Gastroesophageal sphincter (tissue), 4 donors: ENCODE measurements at regions not wholly inside any gene's neighbourhood (a gene's known extent, or its start where the extent isn't known, plus 50 kb on each side); places are given as distances from the start of the nearest gene placed in this dataset.

Experiments
- ATAC-seq: fragments of 150-250 bp; one replicate; pipeline ENCODE4 v1.9.1; 2016; ENCODE audit warnings: mild to moderate bottlenecking, moderate library complexity
- H3K27ac ChIP-seq, 4 donors: fragments of 200-600 bp; sonication (generic) in 3 of 4; 1 replicate in 3 of 4; 2 replicates in 1 of 4; pipeline ENCODE4 v1.5.1; 2016 to 2019
- H3K27me3 ChIP-seq: fragments of 200-600 bp; sonication (generic); one replicate; pipeline ENCODE4 v1.5.1; 2019
- H3K36me3 ChIP-seq, 2 donors: fragments of 200-600 bp; sonication (generic); one replicate each; pipeline ENCODE4 v1.5.1; 2019; ENCODE audit warnings: control low read depth in 1 of 2
- H3K4me1 ChIP-seq, 3 donors: fragments of 200-600 bp; sonication (generic); 1 replicate in 2 of 3; 2 replicates in 1 of 3; pipeline ENCODE4 v1.5.1; 2016 to 2019; ENCODE audit warnings: control low read depth in 2 of 3
- H3K4me3 ChIP-seq, 2 donors: fragments of 200-600 bp; sonication (generic); one replicate each; pipeline ENCODE4 v1.5.1; 2019; ENCODE audit warnings: mild to moderate bottlenecking in 1 of 2, moderate library complexity in 1 of 2
- H3K9me3 ChIP-seq, 3 donors: fragments of 200-600 bp; sonication (generic); one replicate each; pipeline ENCODE4 v1.5.1; 2017 to 2019; ENCODE audit warnings: control low read depth in 2 of 3
- EP300 ChIP-seq: sonication (generic); formaldehyde crosslinking; IDR thresholded peaks from one replicate; pipeline ENCODE4 v1.6.1; 2017; ENCODE audit warnings: antibody characterized with exemption, mild to moderate bottlenecking
- POLR2A ChIP-seq, 2 donors: fragments of 450-650 bp; IDR thresholded peaks; one replicate each; pipeline ENCODE4 v1.6.1; 2017; ENCODE audit warnings: antibody characterized with exemption in 2 of 2, mild to moderate bottlenecking in 2 of 2, moderate library complexity in 1 of 2
- POLR2AphosphoS5 ChIP-seq: sonication (generic); formaldehyde crosslinking; IDR thresholded peaks from one replicate; pipeline ENCODE4 v1.6.1; 2017; ENCODE audit warnings: antibody characterized with exemption
- WGBS, 2 donors: methylation state at CpG; one replicate each; pipeline ENCODE4 v1.1.5; 2018; ENCODE audit warnings: low coverage in 1 of 2; 5-methylcytosine and 5-hydroxymethylcytosine counted together
- TF ChIP-seq, protein P1 (sequence below), 4 experiments: fragments of 200-600 bp in 2 of 4; fragments of 450-650 bp in 2 of 4; sonication (generic) in 1 of 4; IDR thresholded peaks; one replicate each; pipeline ENCODE4 v1.5.1; 2017 to 2019; ENCODE audit warnings: antibody characterized with exemption in 4 of 4, mild to moderate bottlenecking in 2 of 4, moderate library complexity in 2 of 4

DNA sequence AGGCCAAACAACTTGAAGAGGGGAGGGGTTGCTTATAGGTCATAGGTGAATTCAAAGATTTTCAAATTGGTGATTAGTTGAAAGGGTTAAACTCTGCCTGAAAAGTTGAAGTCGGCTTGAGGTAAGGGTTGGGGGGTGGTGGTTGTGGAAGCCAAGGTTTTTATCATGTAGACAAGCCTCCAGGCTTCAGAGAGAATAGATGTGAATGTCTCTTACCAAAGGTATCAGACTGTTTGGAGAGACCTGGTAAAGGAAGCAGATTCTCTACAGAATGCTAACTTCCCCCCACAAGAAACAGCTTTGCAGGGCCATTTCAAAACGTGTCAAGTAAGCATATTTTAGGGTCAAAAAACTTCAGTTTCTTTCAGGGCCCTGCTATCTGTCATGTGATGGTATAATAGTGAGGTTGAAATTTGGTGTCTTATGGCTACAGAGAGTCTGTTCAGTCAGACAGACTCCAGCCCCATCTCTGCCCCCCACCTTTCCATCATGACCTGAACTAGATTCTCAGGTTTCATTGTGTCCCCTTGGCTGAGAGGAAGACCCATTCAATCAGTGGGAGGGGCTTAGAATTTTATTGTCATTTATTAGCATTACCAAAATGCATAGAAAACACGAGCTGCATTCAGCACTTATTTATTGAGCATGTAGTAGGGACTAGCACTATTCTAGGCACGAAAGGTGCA lies 136.5 kb downstream of the MAP3K7 start:
- WGBS, 2 donors: 45 to 56% methylated on average over 4 of the region's 4 CpGs
- H3K36me3 ChIP-seq: no peaks in the 10 kb centered on the region
- H3K27me3 ChIP-seq: no peaks in the 10 kb centered on the region
- H3K27ac ChIP-seq: no peak overlapping the region
- ATAC-seq: no peak
- no peak overlapping the region for H3K4me3 ChIP-seq
- H3K9me3 ChIP-seq: no peaks in the 10 kb centered on the region
- H3K4me1 ChIP-seq: no peaks in the 10 kb centered on the region
- TF ChIP-seq, protein P1, sequence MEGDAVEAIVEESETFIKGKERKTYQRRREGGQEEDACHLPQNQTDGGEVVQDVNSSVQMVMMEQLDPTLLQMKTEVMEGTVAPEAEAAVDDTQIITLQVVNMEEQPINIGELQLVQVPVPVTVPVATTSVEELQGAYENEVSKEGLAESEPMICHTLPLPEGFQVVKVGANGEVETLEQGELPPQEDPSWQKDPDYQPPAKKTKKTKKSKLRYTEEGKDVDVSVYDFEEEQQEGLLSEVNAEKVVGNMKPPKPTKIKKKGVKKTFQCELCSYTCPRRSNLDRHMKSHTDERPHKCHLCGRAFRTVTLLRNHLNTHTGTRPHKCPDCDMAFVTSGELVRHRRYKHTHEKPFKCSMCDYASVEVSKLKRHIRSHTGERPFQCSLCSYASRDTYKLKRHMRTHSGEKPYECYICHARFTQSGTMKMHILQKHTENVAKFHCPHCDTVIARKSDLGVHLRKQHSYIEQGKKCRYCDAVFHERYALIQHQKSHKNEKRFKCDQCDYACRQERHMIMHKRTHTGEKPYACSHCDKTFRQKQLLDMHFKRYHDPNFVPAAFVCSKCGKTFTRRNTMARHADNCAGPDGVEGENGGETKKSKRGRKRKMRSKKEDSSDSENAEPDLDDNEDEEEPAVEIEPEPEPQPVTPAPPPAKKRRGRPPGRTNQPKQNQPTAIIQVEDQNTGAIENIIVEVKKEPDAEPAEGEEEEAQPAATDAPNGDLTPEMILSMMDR (IDR thresholded peaks at IDR 0.05): no peak

GRCh38 chr6:90449311-90449710 lies 137.6 kb downstream of the MAP3K7 start:
- no peak for TF ChIP-seq POLR2A (IDR thresholded peaks at IDR 0.05)
- TF ChIP-seq POLR2AphosphoS5: no peak
- no peak for TF ChIP-seq EP300
- TF ChIP-seq, protein P1 (IDR thresholded peaks at IDR 0.05): no peak
- Histone ChIP-seq H3K27ac (no peak overlapping the region), H3K9me3 (no peaks in the 10 kb centered on the region), H3K4me3 (no peak overlapping the region), H3K4me1 (no peaks in the 10 kb centered on the region), H3K27me3 (no peaks in the 10 kb centered on the region), H3K36me3 (no peaks in the 10 kb centered on the region)
- ATAC-seq: no peak
- 84 to 95% methylated on average over 4 to 5 of the region's 5 CpGs for WGBS, 2 donors

DNA sequence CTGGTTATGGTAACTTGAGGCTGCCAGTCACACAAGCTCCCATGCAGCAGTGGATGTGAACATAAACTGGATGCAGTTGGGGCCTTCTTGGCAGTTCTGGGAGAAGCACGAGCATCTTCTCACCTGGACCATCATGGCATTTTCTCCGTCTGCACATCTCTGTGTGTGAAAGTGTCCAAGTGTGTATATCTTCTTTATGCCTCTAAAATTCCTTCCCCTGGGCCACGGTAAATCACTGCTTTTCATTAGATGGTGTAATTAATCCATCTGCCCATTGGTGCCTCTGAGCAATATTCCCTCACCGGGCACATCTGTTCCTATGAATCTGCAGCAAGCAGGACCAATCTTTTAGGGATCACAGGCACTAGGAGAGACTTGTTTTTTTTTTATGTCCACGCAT lies 138.0 kb downstream of the MAP3K7 start:
- no peak for ATAC-seq
- H3K36me3 ChIP-seq: no peaks in the 10 kb centered on the region
- H3K27ac ChIP-seq: no peak overlapping the region
- WGBS, 2 donors: 86 to 91% methylated on average over 4 of the region's 5 CpGs
- TF ChIP-seq POLR2A (IDR thresholded peaks at IDR 0.05) (no peak), EP300 (no peak), POLR2AphosphoS5 (no peak)
- TF ChIP-seq, protein P1 (IDR thresholded peaks at IDR 0.05): no peak
- H3K4me1 ChIP-seq: no peaks in the 10 kb centered on the region
- no peaks in the 10 kb centered on the region for H3K27me3 ChIP-seq
- no peak overlapping the region for H3K4me3 ChIP-seq
- H3K9me3 ChIP-seq: no peaks in the 10 kb centered on the region

DNA sequence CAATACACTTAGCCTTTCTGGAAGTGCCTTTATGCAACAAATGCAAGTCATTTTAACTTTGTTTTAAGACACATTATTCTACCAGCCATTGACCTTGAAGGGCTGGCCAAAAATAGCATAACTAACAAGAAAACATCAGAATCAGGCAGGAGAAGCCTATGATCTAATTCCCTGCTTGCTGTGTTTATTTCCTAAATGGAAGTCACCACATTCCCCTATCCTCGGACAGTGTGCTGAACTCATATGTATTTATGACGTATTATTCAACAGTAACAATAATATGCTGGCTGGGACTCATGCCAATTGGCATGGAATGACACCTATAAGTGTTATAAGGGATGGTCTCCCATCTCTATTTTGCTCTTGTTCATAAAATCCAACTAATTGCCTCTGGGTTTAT lies 140.7 kb downstream of the MAP3K7 start:
- WGBS, 2 donors: 36 to 49% methylated on average over 2 of the region's 2 CpGs
- no peak for ATAC-seq
- Histone ChIP-seq H3K4me1 (no peaks in the 10 kb centered on the region), H3K9me3 (no peaks in the 10 kb centered on the region), H3K27ac (no peak overlapping the region), H3K36me3 (no peaks in the 10 kb centered on the region), H3K27me3 (peaks cover 7% of the 10 kb centered on the region), H3K4me3 (no peak overlapping the region)
- TF ChIP-seq POLR2A (IDR thresholded peaks at IDR 0.05): no peak
- no peak for TF ChIP-seq EP300
- TF ChIP-seq, protein P1 (IDR thresholded peaks at IDR 0.05): no peak
- TF ChIP-seq POLR2AphosphoS5: no peak

DNA sequence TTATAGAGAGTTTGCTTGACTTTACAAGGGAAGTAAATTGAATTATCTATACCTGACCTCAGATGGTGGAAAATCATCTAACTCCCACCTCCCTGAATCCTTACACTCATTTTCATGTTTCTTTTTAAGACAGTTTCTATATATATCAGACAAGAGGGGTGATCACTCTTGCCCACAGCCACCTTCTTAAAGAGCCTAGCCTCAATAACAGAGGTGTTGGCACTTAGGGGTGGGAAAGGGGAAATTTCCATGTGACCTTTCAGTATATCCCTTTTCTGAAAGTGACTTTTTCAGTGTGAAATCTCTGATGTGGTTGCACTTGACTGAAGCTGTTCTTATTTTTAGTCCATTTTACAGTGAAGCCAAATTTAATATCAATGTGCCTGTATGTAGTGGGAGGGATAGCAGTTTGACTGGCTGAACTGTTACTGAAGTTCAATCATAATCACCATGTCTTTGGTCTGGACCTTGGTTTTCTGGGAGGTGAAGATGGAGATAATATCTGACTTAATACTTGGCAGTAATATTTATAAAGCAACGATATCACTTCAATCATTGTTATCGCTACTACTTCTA lies 141.3 kb downstream of the MAP3K7 start:
- Histone ChIP-seq H3K36me3 (no peaks in the 10 kb centered on the region), H3K27ac (no peak overlapping the region), H3K9me3 (no peaks in the 10 kb centered on the region), H3K4me1 (no peaks in the 10 kb centered on the region), H3K27me3 (peaks cover 7% of the 10 kb centered on the region), H3K4me3 (no peak overlapping the region)
- 46 to 62% methylated on average over 2 of the region's 2 CpGs for WGBS, 2 donors
- TF ChIP-seq EP300: no peak
- TF ChIP-seq POLR2AphosphoS5: no peak
- TF ChIP-seq, protein P1 (IDR thresholded peaks at IDR 0.05): no peak
- TF ChIP-seq POLR2A (IDR thresholded peaks at IDR 0.05): no peak
- ATAC-seq: no peak
